HepG2 (cell line): ENCODE measurements at regions not wholly inside any gene's neighbourhood (a gene's known extent, or its start where the extent isn't known, plus 50 kb on each side); places are given as distances from the start of the nearest gene placed in this dataset.

Source experiments
- ATF5 ChIP-seq: sonication (generic); formaldehyde crosslinking; IDR thresholded peaks from 2 replicates; pipeline ENCODE4 v1.4.0; 2020; ENCODE audit warnings: mild to moderate bottlenecking, low read depth, missing genetic modification reagents
- CTCF ChIP-seq: sonication (generic); formaldehyde crosslinking; IDR thresholded peaks from 2 replicates; pipeline ENCODE4 v1.5.0; 2020; ENCODE audit warnings: mild to moderate bottlenecking, missing genetic modification reagents, moderate library complexity
- ELF4 ChIP-seq: sonication (generic); formaldehyde crosslinking; IDR thresholded peaks from 2 replicates; pipeline ENCODE4 v1.5.0; 2020; ENCODE audit warnings: missing genetic modification reagents, mild to moderate bottlenecking, moderate library complexity, borderline replicate concordance
- MAFK ChIP-seq, 2 experiments: IDR thresholded peaks in 1 of 2; conservative IDR thresholded peaks in 1 of 2; 2 replicates each; pipeline ENCODE4 v1.6.1; 2011; ENCODE audit warnings: improper control_type of control experiment in 2 of 2, low read length in 2 of 2
- POLR2A ChIP-seq, 2 experiments: IDR thresholded peaks; 2 replicates each; pipeline ENCODE4 v1.6.1; 2011; ENCODE audit warnings: low read depth in 2 of 2, low read length in 2 of 2, mild to moderate bottlenecking in 1 of 2, moderate library complexity in 1 of 2; ENCODE audit not compliant: insufficient read depth in 1 of 2
- ZBTB33 ChIP-seq: sonication (generic); formaldehyde crosslinking; IDR thresholded peaks from 2 replicates; pipeline ENCODE4 v1.4.0; 2020; ENCODE audit warnings: missing genetic modification reagents

GRCh38 chr10:111921821-111922220, 261.7 kb downstream of the GPAM start:
- TF ChIP-seq ATF5 (no peak), POLR2A (IDR thresholded peaks at IDR 0.05; ENCODE audit: insufficient read depth in 1 of 2, low read depth in 2 of 2, low read length in 2 of 2) (no peak), ELF4 (no peak), CTCF (no peak), ZBTB33 (CRISPR knock-in tag) (no peak), MAFK (conservative IDR thresholded peaks at IDR 0.05 in 1 of 2, IDR thresholded peaks at IDR 0.05 in 1 of 2; ENCODE audit: low read length in 2 of 2) (no peak)
